Prostate gland (tissue), 2 donors: ENCODE measurements at regions not wholly inside any gene's neighbourhood (a gene's known extent, or its start where the extent isn't known, plus 50 kb on each side); places are given as distances from the start of the nearest gene placed in this dataset.
"Not testable (repeated sequence)": the region's sequence is repeated elsewhere in the genome, so short reads cannot be mapped to it uniquely, and the experiment has no call there.

Source experiments
- POLR2A ChIP-seq: fragments of 450-650 bp; IDR thresholded peaks from one replicate; pipeline ENCODE4 v1.6.1; 2016; ENCODE audit warnings: antibody characterized with exemption, mild to moderate bottlenecking
- TF ChIP-seq, protein P1 (sequence below), 4 experiments: fragments of 200-600 bp in 2 of 4; fragments of 450-650 bp in 2 of 4; sonication (generic) in 2 of 4; IDR thresholded peaks; 1 replicate in 3 of 4; 2 replicates in 1 of 4; pipeline ENCODE4 v1.5.1; 2016 to 2019; ENCODE audit warnings: antibody characterized with exemption in 4 of 4, mild to moderate bottlenecking in 2 of 4, moderate library complexity in 2 of 4

DNA sequence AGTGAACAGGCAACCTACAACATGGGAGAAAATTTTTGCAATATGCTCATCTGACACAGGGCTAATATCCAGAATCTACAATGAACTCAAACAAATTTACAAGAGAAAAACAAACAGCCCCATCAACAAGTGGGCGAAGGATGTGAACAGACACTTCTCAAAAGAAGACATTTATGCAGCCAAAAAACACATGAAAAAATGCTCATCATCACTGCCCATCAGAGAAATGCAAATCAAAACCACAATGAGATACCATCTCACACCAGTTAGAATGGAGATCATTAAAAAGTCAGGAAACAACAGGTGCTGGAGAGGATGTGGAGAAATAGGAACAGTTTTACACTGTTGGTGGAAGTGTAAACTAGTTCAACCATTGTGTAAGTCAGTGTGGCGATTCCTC is 76.7 kb upstream of the NMU start:
- not testable (repeated sequence) for TF ChIP-seq POLR2A
- TF ChIP-seq, protein P1, sequence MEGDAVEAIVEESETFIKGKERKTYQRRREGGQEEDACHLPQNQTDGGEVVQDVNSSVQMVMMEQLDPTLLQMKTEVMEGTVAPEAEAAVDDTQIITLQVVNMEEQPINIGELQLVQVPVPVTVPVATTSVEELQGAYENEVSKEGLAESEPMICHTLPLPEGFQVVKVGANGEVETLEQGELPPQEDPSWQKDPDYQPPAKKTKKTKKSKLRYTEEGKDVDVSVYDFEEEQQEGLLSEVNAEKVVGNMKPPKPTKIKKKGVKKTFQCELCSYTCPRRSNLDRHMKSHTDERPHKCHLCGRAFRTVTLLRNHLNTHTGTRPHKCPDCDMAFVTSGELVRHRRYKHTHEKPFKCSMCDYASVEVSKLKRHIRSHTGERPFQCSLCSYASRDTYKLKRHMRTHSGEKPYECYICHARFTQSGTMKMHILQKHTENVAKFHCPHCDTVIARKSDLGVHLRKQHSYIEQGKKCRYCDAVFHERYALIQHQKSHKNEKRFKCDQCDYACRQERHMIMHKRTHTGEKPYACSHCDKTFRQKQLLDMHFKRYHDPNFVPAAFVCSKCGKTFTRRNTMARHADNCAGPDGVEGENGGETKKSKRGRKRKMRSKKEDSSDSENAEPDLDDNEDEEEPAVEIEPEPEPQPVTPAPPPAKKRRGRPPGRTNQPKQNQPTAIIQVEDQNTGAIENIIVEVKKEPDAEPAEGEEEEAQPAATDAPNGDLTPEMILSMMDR (IDR thresholded peaks at IDR 0.05): not testable (repeated sequence)
